ENCODE measurements at regions not wholly inside any gene's neighbourhood (a gene's known extent, or its start where the extent isn't known, plus 50 kb on each side); places are given as distances from the start of the nearest gene placed in this dataset.

GRCh38 chr12:94832780-94833681 lies 170.5 kb downstream of the NDUFA12 start:
- 80 to 92% (median 90%) methylated on average over 15 of the region's 15 CpGs for WGBS, 5 donors
- no peaks in the 10 kb centered on the region for H3K36me3 ChIP-seq
- H3K27ac ChIP-seq, result no peak overlapping the region
- H3K4me1 ChIP-seq, result peaks cover 0 to 33% (median 23%) of the 10 kb centered on the region in 6 donors
- no peak overlapping the region for H3K4me3 ChIP-seq
- H3K27me3 ChIP-seq (replicated peaks in 1 of 7), result no peaks in the 10 kb centered on the region
- TF ChIP-seq POLR2AphosphoS5 (IDR thresholded peaks at IDR 0.05), result no peak
- no peak for TF ChIP-seq POLR2A (IDR thresholded peaks at IDR 0.05)
- no peak for TF ChIP-seq CTCF (IDR thresholded peaks at IDR 0.05 in 8 of 11, conservative IDR thresholded peaks at IDR 0.05 in 3 of 11)
- no peak for DNase-seq
- intact Hi-C loops (cut with DNase I; ENCODE audit: low total_unique reads), result no loop called here
- H3K9me3 ChIP-seq, result peaks cover 0 to 3% (median 0%) of the 10 kb centered on the region in 8 donors

GRCh38 chr12:94832105-94832504 lies 171.4 kb downstream of the NDUFA12 start:
- no peaks in the 10 kb centered on the region for H3K9me3 ChIP-seq
- TF ChIP-seq POLR2AphosphoS5 (IDR thresholded peaks at IDR 0.05) (no peak), POLR2A (IDR thresholded peaks at IDR 0.05) (no peak), CTCF (IDR thresholded peaks at IDR 0.05 in 8 of 11, conservative IDR thresholded peaks at IDR 0.05 in 3 of 11) (no peak)
- DNase-seq, result no peak
- peak overlapping the region in 3 of 8 donors; percentile 46 to 88 (median 78) for H3K27ac ChIP-seq
- H3K27me3 ChIP-seq (replicated peaks in 1 of 7), result no peaks in the 10 kb centered on the region
- no peaks in the 10 kb centered on the region for H3K36me3 ChIP-seq
- intact Hi-C loops (cut with DNase I; ENCODE audit: low total_unique reads), result no loop called here
- 73 to 86% (median 82%) methylated on average over 3 of the region's 3 CpGs for WGBS, 5 donors
- H3K4me1 ChIP-seq, result peaks cover 0 to 33% (median 23%) of the 10 kb centered on the region in 6 donors
- H3K4me3 ChIP-seq, result no peak overlapping the region

- peak in 2 of 3 donors; percentile 18 to 43 for TF ChIP-seq POLR2AphosphoS5 (IDR thresholded peaks at IDR 0.05)
- no peak for TF ChIP-seq POLR2A (IDR thresholded peaks at IDR 0.05)
- no peaks in the 10 kb centered on the region for H3K36me3 ChIP-seq
- WGBS, 5 donors, result 45 to 57% (median 51%) methylated on average over 9 of the region's 9 CpGs
- DNase-seq, result peak; percentile 84
- peak overlapping the region in 1 of 8 donors; percentile 1 for H3K4me3 ChIP-seq
- peak overlapping the region; percentile 1 to 88 (median 62) for H3K27ac ChIP-seq
- intact Hi-C loops (cut with DNase I; ENCODE audit: low total_unique reads), result no loop called here
- H3K4me1 ChIP-seq, result peaks cover 0 to 33% (median 23%) of the 10 kb centered on the region in 6 donors
- H3K9me3 ChIP-seq, result no peaks in the 10 kb centered on the region
- H3K27me3 ChIP-seq (replicated peaks in 1 of 7), result no peaks in the 10 kb centered on the region
Measured at GRCh38 chr12:94831081-94831751, 172.3 kb downstream of the NDUFA12 start.

- Histone ChIP-seq H3K4me3 (no peak overlapping the region), H3K9me3 (no peaks in the 10 kb centered on the region), H3K27me3 (replicated peaks in 1 of 7) (no peaks in the 10 kb centered on the region), H3K36me3 (no peaks in the 10 kb centered on the region), H3K27ac (peak overlapping the region in 4 of 8 donors; percentile 46 to 88 (median 76)), H3K4me1 (peaks cover 0 to 33% (median 23%) of the 10 kb centered on the region in 6 donors)
- no peak for DNase-seq
- 84 to 100% (median 94%) methylated on average over 1 of the region's 1 CpG for WGBS, 5 donors
- TF ChIP-seq POLR2A (IDR thresholded peaks at IDR 0.05) (no peak), POLR2AphosphoS5 (IDR thresholded peaks at IDR 0.05) (no peak), CTCF (IDR thresholded peaks at IDR 0.05 in 8 of 11, conservative IDR thresholded peaks at IDR 0.05 in 3 of 11) (no peak)
- intact Hi-C loops (cut with DNase I; ENCODE audit: low total_unique reads), result no loop called here
Measured at GRCh38 chr12:94829552-94829951, 173.9 kb downstream of the NDUFA12 start.
